ENCODE measurements at regions not wholly inside any gene's neighbourhood (a gene's known extent, or its start where the extent isn't known, plus 50 kb on each side); places are given as distances from the start of the nearest gene placed in this dataset.

GRCh38 chr1:56300836-56301235 lies 278.5 kb downstream of the PLPP3 start:
- TF ChIP-seq CTCF (IDR thresholded peaks at IDR 0.05; ENCODE audit: control extremely low read depth in 1 of 3, insufficient read depth in 1 of 3, low read depth in 1 of 3, low read length in 3 of 3) (no peak), TAF1 (IDR thresholded peaks at IDR 0.05; ENCODE audit: low read depth, low read length) (no peak), CREB1 (IDR thresholded peaks at IDR 0.05) (no peak), POLR2A (IDR thresholded peaks at IDR 0.05; ENCODE audit: control extremely low read depth in 1 of 2, low read depth in 2 of 2, low read length in 2 of 2) (no peak), CTBP2 (IDR thresholded peaks at IDR 0.05; ENCODE audit: borderline replicate concordance, insufficient read depth, insufficient read length, low read length) (no peak)
